K562 (cell line): ENCODE measurements at regions not wholly inside any gene's neighbourhood (a gene's known extent, or its start where the extent isn't known, plus 50 kb on each side); places are given as distances from the start of the nearest gene placed in this dataset.
A peak's percentile ranks its signal among the peaks of the same experiment; 100 is the strongest.

Experiments
- CBFA2T2 ChIP-seq: fragments of 450-650 bp; conservative IDR thresholded peaks from 2 replicates; pipeline ENCODE4 v1.6.1; 2017; ENCODE audit warnings: mild to moderate bottlenecking
- CSDE1 ChIP-seq, 2 experiments: fragments of 450-650 bp; IDR thresholded peaks; 2 replicates each; pipeline ENCODE4 v1.6.1; 2016; ENCODE audit warnings: mild to moderate bottlenecking in 1 of 2
- DPF2 ChIP-seq: fragments of 450-650 bp; IDR thresholded peaks from 2 replicates; pipeline ENCODE4 v1.6.1; 2016
- HDAC1 ChIP-seq, 2 experiments: fragments of 450-650 bp; IDR thresholded peaks; 2 replicates each; pipeline ENCODE4 v1.6.1; 2016 to 2017; ENCODE audit warnings: inconsistent platforms in 1 of 2, mild to moderate bottlenecking in 1 of 2, moderate library complexity in 1 of 2
- HDAC2 ChIP-seq: fragments of 450-650 bp; IDR thresholded peaks from 2 replicates; pipeline ENCODE4 v1.6.1; 2016; ENCODE audit warnings: mild to moderate bottlenecking
- KDM1A ChIP-seq, 2 experiments: fragments of 450-650 bp; IDR thresholded peaks; 2 replicates each; pipeline ENCODE4 v1.6.1; 2016; ENCODE audit warnings: mild to moderate bottlenecking in 2 of 2
- MIER1 ChIP-seq: fragments of 450-650 bp; IDR thresholded peaks from 2 replicates; pipeline ENCODE4 v1.6.1; 2016; ENCODE audit warnings: antibody characterized with exemption, mild to moderate bottlenecking, low read depth
- MYBL2 ChIP-seq, 2 experiments: fragments of 450-650 bp in 1 of 2; sonication (generic) in 1 of 2; formaldehyde crosslinking in 1 of 2; IDR thresholded peaks; 2 replicates each; pipeline versions ENCODE4 v1.6.1 to v1.8.1; 2017 to 2022; ENCODE audit warnings: borderline replicate concordance in 1 of 2, inconsistent platforms in 1 of 2, low read depth in 1 of 2, mild to moderate bottlenecking in 1 of 2, missing genetic modification reagents in 1 of 2, moderate library complexity in 1 of 2
- NFE2L1 ChIP-seq: fragments of 450-650 bp; IDR thresholded peaks from 2 replicates; pipeline ENCODE4 v1.6.1; 2016; ENCODE audit warnings: missing genetic modification characterization, low read depth, mild to moderate bottlenecking, missing compliant biosample characterization, moderate library complexity, borderline replicate concordance
- NFIC ChIP-seq: fragments of 450-650 bp; IDR thresholded peaks from 2 replicates; pipeline ENCODE4 v1.6.1; 2017; ENCODE audit warnings: mild to moderate bottlenecking, inconsistent platforms
- PTBP1 ChIP-seq: fragments of 200-400 bp; formaldehyde crosslinking; IDR thresholded peaks from 2 replicates; pipeline ENCODE4 v1.6.1; 2017; ENCODE audit warnings: low read depth, low read length
- RAD21 ChIP-seq, 2 experiments: fragments of 250-450 bp in 1 of 2; fragments of 450-650 bp in 1 of 2; sonication (Bioruptor Pico) in 1 of 2; formaldehyde crosslinking in 1 of 2; IDR thresholded peaks in 1 of 2; conservative IDR thresholded peaks in 1 of 2; 2 replicates each; pipeline versions ENCODE4 v1.4.0 to v1.8.0; 2020 to 2022; ENCODE audit warnings: mild to moderate bottlenecking in 2 of 2, moderate library complexity in 1 of 2
- SMARCE1 ChIP-seq: fragments of 450-650 bp; IDR thresholded peaks from 2 replicates; pipeline ENCODE4 v1.7.1; 2016; ENCODE audit warnings: mild to moderate bottlenecking
- TEAD4 ChIP-seq, 2 experiments: sonication (generic) in 1 of 2; formaldehyde crosslinking in 1 of 2; IDR thresholded peaks; 2 replicates each; pipeline versions ENCODE4 v1.6.1 to v1.8.0; 2012 to 2022; ENCODE audit warnings: borderline replicate concordance in 1 of 2, inconsistent platforms in 1 of 2, low read length in 1 of 2, mild to moderate bottlenecking in 1 of 2, missing genetic modification reagents in 1 of 2
- ZNF134 ChIP-seq: fragments of 250-450 bp; sonication (Bioruptor Pico); conservative IDR thresholded peaks from 2 replicates; pipeline ENCODE4 v1.4.0; 2020
- ZNF174 ChIP-seq: fragments of 250-450 bp; sonication (Bioruptor Pico); IDR thresholded peaks from 2 replicates; pipeline ENCODE4 v1.4.0; 2020; ENCODE audit warnings: mild to moderate bottlenecking
- ZNF311 ChIP-seq: fragments of 250-450 bp; sonication (Bioruptor Pico); IDR thresholded peaks from 2 replicates; pipeline ENCODE4 v1.4.0; 2020; ENCODE audit warnings: mild to moderate bottlenecking, moderate library complexity
- TF ChIP-seq, protein P1 (sequence below): fragments of 450-650 bp; formaldehyde crosslinking; IDR thresholded peaks from 2 replicates; pipeline ENCODE4 v1.4.0; 2020; ENCODE audit warnings: mild to moderate bottlenecking, moderate library complexity
- TF ChIP-seq, protein P2 (sequence below): fragments of 200-800 bp; sonication (Bioruptor generic); IDR thresholded peaks from 2 replicates; pipeline ENCODE4 v1.6.1; 2017; ENCODE audit warnings: missing genetic modification characterization, missing compliant biosample characterization
- TF ChIP-seq, protein P3 (sequence below): IDR thresholded peaks from 2 replicates; pipeline ENCODE4 v1.6.1; 2011; ENCODE audit warnings: borderline replicate concordance, low read depth, mild to moderate bottlenecking, moderate library complexity, low read length; ENCODE audit not compliant: insufficient read depth, poor library complexity, severe bottlenecking
- TF ChIP-seq, protein P4 (sequence below): fragments of 450-650 bp; IDR thresholded peaks from 2 replicates; pipeline ENCODE4 v1.6.1; 2016; ENCODE audit warnings: antibody characterized with exemption

DNA sequence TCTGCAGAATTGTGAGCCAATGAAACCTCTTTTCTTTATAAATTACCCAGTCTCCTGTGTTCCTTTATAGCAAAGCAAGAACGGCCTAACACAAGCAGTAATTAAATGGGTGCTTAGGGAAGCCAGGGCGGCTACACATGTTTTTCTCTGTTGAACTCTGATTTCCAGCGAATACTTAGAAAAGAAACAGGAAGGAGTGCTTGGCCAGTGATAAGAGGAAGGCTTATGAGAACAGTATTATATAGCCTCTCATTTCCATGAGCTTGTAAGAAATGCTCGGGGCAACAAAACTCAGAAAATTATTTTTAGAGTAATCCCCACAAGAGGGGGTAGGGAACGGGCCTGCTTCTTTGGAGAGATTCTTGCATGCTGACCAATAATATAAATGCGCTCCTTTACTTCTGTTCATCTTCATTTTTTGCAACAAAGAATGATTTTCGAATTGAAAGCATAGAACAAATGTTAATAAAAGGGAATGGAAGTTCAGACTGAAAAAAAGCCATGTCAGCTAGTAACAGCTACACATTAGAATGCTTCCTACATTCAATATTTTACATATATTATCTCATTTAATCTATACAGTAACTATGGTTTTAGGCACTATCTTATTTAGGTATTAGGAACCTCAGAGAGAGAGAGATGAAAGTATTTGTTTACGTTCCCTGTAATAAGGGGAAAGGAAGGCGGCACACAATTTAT lies 49.7 kb upstream of the CCDC85A start (continued):
- no peak for TF ChIP-seq ZNF311
- no peak for TF ChIP-seq SMARCE1
- no peak for TF ChIP-seq MIER1
- TF ChIP-seq ZNF134 = no peak
- no peak for TF ChIP-seq NFE2L1 (tag)
- 0 out of 4 replicates have a peak, but pooled peaks of 1 of the 2 experiments have one; percentile 19 for TF ChIP-seq HDAC1 (IDR thresholded peaks at IDR 0.05)
- no peak for TF ChIP-seq PTBP1
- no peak for TF ChIP-seq HDAC2
- no peak for TF ChIP-seq ZNF174 (CRISPR knock-in tag)
- TF ChIP-seq, protein P1, sequence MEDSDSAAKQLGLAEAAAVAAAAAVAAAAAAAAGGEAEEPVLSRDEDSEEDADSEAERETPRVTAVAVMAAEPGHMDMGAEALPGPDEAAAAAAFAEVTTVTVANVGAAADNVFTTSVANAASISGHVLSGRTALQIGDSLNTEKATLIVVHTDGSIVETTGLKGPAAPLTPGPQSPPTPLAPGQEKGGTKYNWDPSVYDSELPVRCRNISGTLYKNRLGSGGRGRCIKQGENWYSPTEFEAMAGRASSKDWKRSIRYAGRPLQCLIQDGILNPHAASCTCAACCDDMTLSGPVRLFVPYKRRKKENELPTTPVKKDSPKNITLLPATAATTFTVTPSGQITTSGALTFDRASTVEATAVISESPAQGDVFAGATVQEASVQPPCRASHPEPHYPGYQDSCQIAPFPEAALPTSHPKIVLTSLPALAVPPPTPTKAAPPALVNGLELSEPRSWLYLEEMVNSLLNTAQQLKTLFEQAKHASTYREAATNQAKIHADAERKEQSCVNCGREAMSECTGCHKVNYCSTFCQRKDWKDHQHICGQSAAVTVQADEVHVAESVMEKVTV (CRISPR knock-in tag) = no peak
- peak; percentile 54 to 66; a peak in 3 of 4 replicates for TF ChIP-seq KDM1A (IDR thresholded peaks at IDR 0.05)
- peak; percentile 68 for TF ChIP-seq DPF2
- TF ChIP-seq CBFA2T2 = peak; percentile 42; the same call in 1 of the 2 replicates
- TF ChIP-seq, protein P2, sequence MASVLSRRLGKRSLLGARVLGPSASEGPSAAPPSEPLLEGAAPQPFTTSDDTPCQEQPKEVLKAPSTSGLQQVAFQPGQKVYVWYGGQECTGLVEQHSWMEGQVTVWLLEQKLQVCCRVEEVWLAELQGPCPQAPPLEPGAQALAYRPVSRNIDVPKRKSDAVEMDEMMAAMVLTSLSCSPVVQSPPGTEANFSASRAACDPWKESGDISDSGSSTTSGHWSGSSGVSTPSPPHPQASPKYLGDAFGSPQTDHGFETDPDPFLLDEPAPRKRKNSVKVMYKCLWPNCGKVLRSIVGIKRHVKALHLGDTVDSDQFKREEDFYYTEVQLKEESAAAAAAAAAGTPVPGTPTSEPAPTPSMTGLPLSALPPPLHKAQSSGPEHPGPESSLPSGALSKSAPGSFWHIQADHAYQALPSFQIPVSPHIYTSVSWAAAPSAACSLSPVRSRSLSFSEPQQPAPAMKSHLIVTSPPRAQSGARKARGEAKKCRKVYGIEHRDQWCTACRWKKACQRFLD (CRISPR knock-in tag) = no peak
- TF ChIP-seq, protein P3, sequence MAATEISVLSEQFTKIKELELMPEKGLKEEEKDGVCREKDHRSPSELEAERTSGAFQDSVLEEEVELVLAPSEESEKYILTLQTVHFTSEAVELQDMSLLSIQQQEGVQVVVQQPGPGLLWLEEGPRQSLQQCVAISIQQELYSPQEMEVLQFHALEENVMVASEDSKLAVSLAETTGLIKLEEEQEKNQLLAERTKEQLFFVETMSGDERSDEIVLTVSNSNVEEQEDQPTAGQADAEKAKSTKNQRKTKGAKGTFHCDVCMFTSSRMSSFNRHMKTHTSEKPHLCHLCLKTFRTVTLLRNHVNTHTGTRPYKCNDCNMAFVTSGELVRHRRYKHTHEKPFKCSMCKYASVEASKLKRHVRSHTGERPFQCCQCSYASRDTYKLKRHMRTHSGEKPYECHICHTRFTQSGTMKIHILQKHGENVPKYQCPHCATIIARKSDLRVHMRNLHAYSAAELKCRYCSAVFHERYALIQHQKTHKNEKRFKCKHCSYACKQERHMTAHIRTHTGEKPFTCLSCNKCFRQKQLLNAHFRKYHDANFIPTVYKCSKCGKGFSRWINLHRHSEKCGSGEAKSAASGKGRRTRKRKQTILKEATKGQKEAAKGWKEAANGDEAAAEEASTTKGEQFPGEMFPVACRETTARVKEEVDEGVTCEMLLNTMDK = no peak
- TF ChIP-seq CSDE1 (IDR thresholded peaks at IDR 0.05) = no peak
- TF ChIP-seq NFIC = 0 out of 2 replicates have a peak, but pooled peaks have one; percentile 9
- peak; percentile 71 for TF ChIP-seq TEAD4 (IDR thresholded peaks at IDR 0.05; ENCODE audit: low read length)
- no peak for TF ChIP-seq TEAD4 (CRISPR knock-in tag; IDR thresholded peaks at IDR 0.05; ENCODE audit: borderline replicate concordance)
- TF ChIP-seq, protein P4, sequence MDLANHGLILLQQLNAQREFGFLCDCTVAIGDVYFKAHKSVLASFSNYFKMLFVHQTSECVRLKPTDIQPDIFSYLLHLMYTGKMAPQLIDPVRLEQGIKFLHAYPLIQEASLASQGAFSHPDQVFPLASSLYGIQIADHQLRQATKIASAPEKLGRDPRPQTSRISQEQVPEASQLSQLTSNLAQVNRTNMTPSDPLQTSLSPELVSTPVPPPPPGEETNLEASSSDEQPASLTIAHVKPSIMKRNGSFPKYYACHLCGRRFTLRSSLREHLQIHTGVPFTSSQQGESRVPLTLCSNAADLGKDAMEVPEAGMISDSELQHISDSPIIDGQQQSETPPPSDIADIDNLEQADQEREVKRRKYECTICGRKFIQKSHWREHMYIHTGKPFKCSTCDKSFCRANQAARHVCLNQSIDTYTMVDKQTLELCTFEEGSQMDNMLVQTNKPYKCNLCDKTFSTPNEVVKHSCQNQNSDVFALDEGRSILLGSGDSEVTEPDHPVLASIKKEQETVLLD = no peak
- TF ChIP-seq MYBL2 (IDR thresholded peaks at IDR 0.05; ENCODE audit: low read depth) = no peak
- TF ChIP-seq MYBL2 (CRISPR knock-in tag; IDR thresholded peaks at IDR 0.05; ENCODE audit: borderline replicate concordance) = no peak
- peak in 1 of 2 experiments; percentile 8; a peak in 1 of 4 replicates for TF ChIP-seq RAD21 (CRISPR knock-in tag; conservative IDR thresholded peaks at IDR 0.05 in 1 of 2, IDR thresholded peaks at IDR 0.05 in 1 of 2)
